Mesenchymal stem cell (in vitro differentiated cells and primary cell): ENCODE measurements at regions not wholly inside any gene's neighbourhood (a gene's known extent, or its start where the extent isn't known, plus 50 kb on each side); places are given as distances from the start of the nearest gene placed in this dataset.
"Not testable (repeated sequence)": the region's sequence is repeated elsewhere in the genome, so short reads cannot be mapped to it uniquely, and the experiment has no call there.

Source experiments
- DNase-seq: peaks from one replicate; pipeline ENCODE4 v3.0.0-alpha.2; 2013
- H2AFZ ChIP-seq: one replicate; pipeline ENCODE4 v1.6.1; 2013; ENCODE audit warnings: low read depth, mild to moderate bottlenecking, control low read depth, inconsistent platforms, low read length, moderate library complexity
- H2AK5ac ChIP-seq: 2 replicates; pipeline ENCODE4 v1.6.1; 2013; ENCODE audit warnings: low read length, moderate library complexity, mild to moderate bottlenecking, inconsistent platforms; ENCODE audit not compliant: severe bottlenecking
- H2BK120ac ChIP-seq: one replicate; pipeline ENCODE4 v1.6.1; 2013; ENCODE audit warnings: low read depth, mild to moderate bottlenecking, inconsistent platforms, low read length, moderate library complexity
- H2BK12ac ChIP-seq, 2 experiments: one replicate each; pipeline ENCODE4 v1.6.1; 2013; ENCODE audit warnings: inconsistent platforms in 2 of 2, low read length in 2 of 2, mild to moderate bottlenecking in 2 of 2, moderate library complexity in 2 of 2, control low read depth in 1 of 2
- H2BK15ac ChIP-seq: one replicate; pipeline ENCODE4 v1.6.1; 2013; ENCODE audit warnings: mild to moderate bottlenecking, low read depth, inconsistent platforms; ENCODE audit not compliant: poor library complexity, severe bottlenecking
- H2BK5ac ChIP-seq: 2 replicates; pipeline ENCODE4 v1.6.1; 2013; ENCODE audit warnings: low read depth, mild to moderate bottlenecking, low read length, control low read depth, inconsistent platforms; ENCODE audit not compliant: poor library complexity, severe bottlenecking
- H3K14ac ChIP-seq, 2 experiments: one replicate each; pipeline ENCODE4 v1.6.1; 2013; ENCODE audit warnings: inconsistent platforms in 2 of 2, low read length in 2 of 2, control low read depth in 1 of 2, mild to moderate bottlenecking in 1 of 2, moderate library complexity in 1 of 2
- H3K18ac ChIP-seq, 2 experiments: one replicate each; pipeline ENCODE4 v1.6.1; 2013; ENCODE audit warnings: inconsistent platforms in 2 of 2, low read length in 2 of 2, control low read depth in 1 of 2, low read depth in 1 of 2, mild to moderate bottlenecking in 1 of 2
- H3K23ac ChIP-seq, 2 experiments: one replicate each; pipeline ENCODE4 v1.6.1; 2013; ENCODE audit warnings: inconsistent platforms in 2 of 2, low read length in 2 of 2, mild to moderate bottlenecking in 2 of 2, moderate library complexity in 2 of 2, control low read depth in 1 of 2
- H3K27ac ChIP-seq: 2 replicates; pipeline ENCODE4 v1.5.1; 2013; ENCODE audit warnings: mild to moderate bottlenecking, moderate library complexity, low read length, control low read depth, inconsistent platforms; ENCODE audit not compliant: poor library complexity, severe bottlenecking
- H3K27me3 ChIP-seq, 2 experiments: 2 replicates each; pipeline versions ENCODE4 v1.6.1 to v1.7.0; 2013; ENCODE audit warnings: low read length in 2 of 2, mild to moderate bottlenecking in 2 of 2, moderate library complexity in 2 of 2, control low read depth in 1 of 2, inconsistent platforms in 1 of 2; ENCODE audit not compliant: control insufficient read depth in 1 of 2, insufficient read depth in 1 of 2
- H3K36me3 ChIP-seq, 2 experiments: 2 replicates each; pipeline versions ENCODE4 v1.6.1 to v1.7.0; 2013; ENCODE audit warnings: low read length in 2 of 2, control low read depth in 1 of 2, inconsistent platforms in 1 of 2, low read depth in 1 of 2, mild to moderate bottlenecking in 1 of 2; ENCODE audit not compliant: insufficient read depth in 2 of 2, control insufficient read depth in 1 of 2
- H3K4ac ChIP-seq, 2 experiments: one replicate each; pipeline ENCODE4 v1.6.1; 2013; ENCODE audit warnings: inconsistent platforms in 2 of 2, low read length in 2 of 2, mild to moderate bottlenecking in 2 of 2, moderate library complexity in 2 of 2, control low read depth in 1 of 2, low read depth in 1 of 2
- H3K4me1 ChIP-seq: 2 replicates; pipeline ENCODE4 v1.6.1; 2013; ENCODE audit warnings: low read depth, low read length, control low read depth; ENCODE audit not compliant: control insufficient read depth, insufficient read depth
- H3K4me2 ChIP-seq: 2 replicates; pipeline ENCODE4 v1.6.1; 2013; ENCODE audit warnings: low read length, mild to moderate bottlenecking, inconsistent platforms; ENCODE audit not compliant: poor library complexity, severe bottlenecking
- H3K4me3 ChIP-seq, 2 experiments: 2 replicates each; pipeline versions ENCODE4 v1.5.1 to v1.7.0; 2013; ENCODE audit warnings: low read length in 2 of 2, mild to moderate bottlenecking in 2 of 2, control low read depth in 1 of 2, low read depth in 1 of 2; ENCODE audit not compliant: insufficient read depth in 1 of 2
- H3K79me1 ChIP-seq: replicated peaks from 2 replicates; pipeline ENCODE4 v1.6.1; 2013; ENCODE audit warnings: mild to moderate bottlenecking, control low read depth, low read length, inconsistent platforms; ENCODE audit not compliant: poor library complexity, severe bottlenecking
- H3K9ac ChIP-seq: 2 replicates; pipeline ENCODE4 v1.7.0; 2013; ENCODE audit warnings: mild to moderate bottlenecking, low read length, moderate library complexity
- H3K9me3 ChIP-seq: 2 replicates; pipeline ENCODE4 v1.7.0; 2013; ENCODE audit warnings: mild to moderate bottlenecking, low read length; ENCODE audit not compliant: control insufficient read depth
- H4K8ac ChIP-seq: one replicate; pipeline ENCODE4 v1.6.1; 2013; ENCODE audit warnings: inconsistent platforms, mild to moderate bottlenecking, low read length, moderate library complexity
- H4K91ac ChIP-seq: one replicate; pipeline ENCODE4 v1.6.1; 2013; ENCODE audit warnings: mild to moderate bottlenecking, low read length, inconsistent platforms
- WGBS: methylation state at CpG from one replicate; pipeline ENCODE4 v1.1.7; 2013; ENCODE audit warnings: mixed read lengths; 5-methylcytosine and 5-hydroxymethylcytosine counted together

GRCh38 chr2:131833367-131834202, 305.9 kb downstream of the CCDC74A start:
- H2BK15ac ChIP-seq, H3K9ac ChIP-seq, H2BK12ac ChIP-seq, H3K4me2 ChIP-seq, H3K27ac ChIP-seq, H2BK5ac ChIP-seq, H3K14ac ChIP-seq, H2AFZ ChIP-seq, H3K4me3 ChIP-seq, H2BK120ac ChIP-seq, H4K91ac ChIP-seq, H3K23ac ChIP-seq, H3K27me3 ChIP-seq, H3K4me1 ChIP-seq, H2AK5ac ChIP-seq, H3K79me1 ChIP-seq, H3K4ac ChIP-seq, H4K8ac ChIP-seq, H3K9me3 ChIP-seq, H3K18ac ChIP-seq, DNase-seq, H3K36me3 ChIP-seq: not testable (repeated sequence)
- 83% methylated on average over 21 of the region's 24 CpGs for WGBS

DNA sequence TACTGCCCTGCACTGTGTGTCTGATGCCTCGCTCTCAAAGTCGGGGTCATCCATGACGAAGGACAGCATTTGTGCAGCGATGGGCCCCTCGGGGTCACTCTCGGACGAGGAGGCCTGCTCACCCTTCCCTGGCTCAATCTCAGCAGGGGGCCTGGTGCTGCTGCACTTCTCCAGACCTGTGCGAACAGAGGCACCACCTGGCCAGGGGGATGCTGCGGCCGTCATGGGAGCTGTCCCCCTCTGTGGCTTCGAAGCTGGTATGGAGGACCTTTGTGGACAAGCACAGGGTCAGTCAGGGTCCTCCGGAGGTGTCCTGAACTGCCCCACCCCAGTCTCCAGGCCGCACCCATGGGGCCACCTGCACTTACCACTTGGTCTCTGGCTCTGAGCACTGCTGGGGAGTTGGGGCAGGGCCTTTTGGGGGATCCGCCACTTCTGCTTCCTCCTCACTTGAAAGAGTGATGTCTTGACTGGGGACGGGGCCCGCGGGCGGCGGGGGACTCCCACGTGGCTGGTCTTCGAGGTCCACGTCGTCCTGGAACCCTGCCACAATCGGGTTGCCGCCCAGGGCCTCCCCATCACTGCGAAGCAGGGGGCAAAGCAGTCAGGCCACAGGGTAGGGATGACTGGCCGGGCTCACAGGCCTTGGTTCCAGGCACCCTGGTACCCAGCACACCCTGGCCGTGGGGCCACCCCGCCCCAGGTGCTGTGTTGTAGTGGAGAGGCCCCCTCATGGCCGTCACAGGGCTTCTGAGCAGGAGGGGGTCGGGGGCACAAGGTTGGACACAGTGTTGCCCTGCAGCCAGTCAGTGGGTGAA, 306.7 kb downstream of the CCDC74A start:
- not testable (repeated sequence) for DNase-seq, H3K4me3 ChIP-seq, H3K4me2 ChIP-seq, H3K79me1 ChIP-seq, H3K14ac ChIP-seq, H3K4me1 ChIP-seq, H3K9ac ChIP-seq, H3K4ac ChIP-seq, H2AFZ ChIP-seq, H2BK5ac ChIP-seq, H3K27ac ChIP-seq, H3K23ac ChIP-seq, H4K91ac ChIP-seq, H2BK120ac ChIP-seq, H4K8ac ChIP-seq, H2AK5ac ChIP-seq, H3K36me3 ChIP-seq, H3K9me3 ChIP-seq, H2BK15ac ChIP-seq, H3K27me3 ChIP-seq, H2BK12ac ChIP-seq, H3K18ac ChIP-seq
- WGBS: 88% methylated on average over 30 of the region's 31 CpGs

GRCh38 chr2:131835022-131835421, 307.3 kb downstream of the CCDC74A start:
- not testable (repeated sequence) for H3K27me3 ChIP-seq, H4K8ac ChIP-seq, H3K36me3 ChIP-seq, H3K4ac ChIP-seq, H3K4me1 ChIP-seq, H3K4me3 ChIP-seq, H3K4me2 ChIP-seq, H3K14ac ChIP-seq, H3K9ac ChIP-seq, H3K79me1 ChIP-seq, H2BK120ac ChIP-seq, H3K18ac ChIP-seq, H2BK5ac ChIP-seq, H2BK15ac ChIP-seq, H3K23ac ChIP-seq, DNase-seq, H2AFZ ChIP-seq, H3K9me3 ChIP-seq, H2AK5ac ChIP-seq, H3K27ac ChIP-seq, H2BK12ac ChIP-seq, H4K91ac ChIP-seq
- WGBS: 78% methylated on average over 9 of the region's 9 CpGs

DNA sequence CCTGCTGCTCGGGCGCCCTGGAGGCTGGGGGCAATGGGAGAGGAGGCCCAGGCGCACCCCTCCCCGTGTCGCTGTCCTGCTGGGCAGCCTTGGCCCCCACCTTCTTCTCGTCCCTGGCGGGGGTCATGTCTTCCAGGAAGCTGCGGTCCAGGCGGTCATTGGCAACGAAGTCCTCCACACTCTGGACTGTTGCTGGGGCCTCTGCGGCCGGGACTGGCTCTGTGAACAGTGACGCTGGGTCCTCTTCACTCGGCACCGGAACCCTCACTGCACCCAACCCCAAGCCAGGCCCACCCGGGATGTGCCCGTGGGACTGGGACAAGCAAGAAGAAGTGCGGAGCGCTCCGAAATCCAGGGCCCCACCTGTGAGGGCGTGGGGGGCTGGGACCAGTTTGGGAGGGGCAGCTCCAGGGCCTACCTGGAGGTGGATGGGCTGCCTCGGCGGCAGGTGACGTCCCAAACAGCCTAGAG, 308.0 kb downstream of the CCDC74A start:
- Histone ChIP-seq H2AFZ (no peak overlapping the region), H3K79me1 (no peaks in the 10 kb centered on the region), H2BK5ac (no peak overlapping the region), H2BK120ac (no peak overlapping the region), H3K23ac (no peak overlapping the region), H3K4ac (no peak overlapping the region), H3K4me2 (no peak overlapping the region), H3K36me3 (no peaks in the 10 kb centered on the region), H3K9me3 (no peaks in the 10 kb centered on the region), H4K91ac (no peak overlapping the region), H3K18ac (no peak overlapping the region), H3K14ac (no peak overlapping the region), H3K27me3 (no peaks in the 10 kb centered on the region), H2BK15ac (no peak overlapping the region), H2BK12ac (no peak overlapping the region), H2AK5ac (no peak overlapping the region), H3K4me1 (no peaks in the 10 kb centered on the region), H3K4me3 (no peak overlapping the region), H3K9ac (no peak overlapping the region), H3K27ac (no peak overlapping the region), H4K8ac (no peak overlapping the region)
- DNase-seq: no peak
- 94% methylated on average over 21 of the region's 24 CpGs for WGBS
